ENCODE measurements at regions not wholly inside any gene's neighbourhood (a gene's known extent, or its start where the extent isn't known, plus 50 kb on each side); places are given as distances from the start of the nearest gene placed in this dataset.
"Not testable (repeated sequence)": the region's sequence is repeated elsewhere in the genome, so short reads cannot be mapped to it uniquely, and the experiment has no call there.

- no peak for DNase-seq
Observed at GRCh38 chr7:127530148-127530547, 55.2 kb downstream of the GCC1 start.

- DNase-seq, result no peak
Observed at GRCh38 chr7:127527561-127527960, 57.8 kb downstream of the GCC1 start.

GRCh38 chr7:127525866-127526480, 59.4 kb downstream of the GCC1 start:
- DNase-seq, result no peak

DNA sequence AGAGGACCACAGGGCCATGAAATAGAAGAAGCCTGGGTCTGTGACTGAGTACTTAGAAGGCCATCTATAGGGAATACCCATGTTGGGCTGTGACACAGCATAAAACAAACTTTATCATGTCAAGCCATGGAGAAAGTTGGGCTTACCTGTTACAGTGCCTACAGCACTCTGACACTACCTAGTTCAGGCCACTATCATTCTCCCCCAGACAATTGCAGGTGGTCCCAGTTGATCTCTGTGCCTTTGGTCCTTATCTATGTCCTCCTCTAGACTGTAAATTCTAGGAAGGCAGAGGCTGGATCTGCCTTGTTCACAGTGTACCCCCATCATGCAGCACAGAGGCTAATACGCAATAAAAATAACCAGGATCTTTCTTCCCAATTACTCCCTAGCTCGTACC, 69.1 kb downstream of the GCC1 start:
- no peak for DNase-seq

- DNase-seq, result no peak
Observed at GRCh38 chr7:127514499-127514898, 70.9 kb downstream of the GCC1 start.

DNA sequence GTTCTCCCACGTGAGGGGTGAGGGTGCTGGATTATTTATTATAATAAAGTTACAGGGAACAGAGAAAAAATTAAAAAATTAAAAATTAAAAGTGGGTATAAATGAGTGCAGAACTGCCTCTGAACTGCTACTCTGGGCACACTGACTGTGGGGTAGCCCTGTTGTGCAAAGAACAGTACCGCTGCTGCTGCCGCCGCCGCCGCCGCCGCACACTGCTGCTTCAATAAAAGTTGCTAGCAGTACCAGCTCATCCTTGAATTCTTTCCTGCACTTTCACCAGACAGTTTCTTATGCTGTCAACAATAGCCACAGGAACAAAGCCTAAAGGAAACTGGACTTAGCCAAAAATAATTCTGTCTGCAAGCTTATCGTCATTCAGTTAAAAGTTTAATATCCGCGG, 72.1 kb downstream of the GCC1 start:
- no peak for DNase-seq

- no peak for DNase-seq
Observed at GRCh38 chr7:127512663-127513062, 72.7 kb downstream of the GCC1 start.

- no peak for DNase-seq
Observed at GRCh38 chr7:127504715-127505114, 80.7 kb downstream of the GCC1 start.

GRCh38 chr7:127501817-127502216, 83.6 kb downstream of the GCC1 start:
- DNase-seq, result no peak

GRCh38 chr7:127487381-127487780, 94.9 kb upstream of the ZNF800 start:
- no peak for DNase-seq

DNA sequence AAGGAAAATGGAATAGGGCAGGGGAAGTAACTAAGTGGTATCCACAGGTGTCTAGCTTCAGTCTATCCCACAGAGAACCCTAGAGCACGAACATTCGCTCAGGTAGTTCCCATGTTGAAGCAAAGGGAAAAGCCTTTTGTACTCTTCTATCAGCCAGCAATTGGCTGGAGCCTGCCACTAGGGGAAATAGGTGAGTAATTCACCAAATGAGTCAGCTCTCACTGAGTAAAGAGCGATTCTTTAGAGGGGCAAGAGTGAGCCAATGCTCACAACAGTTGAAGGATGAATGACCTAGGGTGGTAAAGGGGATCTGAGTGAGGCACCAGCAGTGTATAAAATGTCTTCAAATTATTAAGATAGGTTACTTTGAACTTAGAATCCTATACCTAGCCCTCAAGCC, 94.1 kb upstream of the ZNF800 start:
- no peak for DNase-seq

DNA sequence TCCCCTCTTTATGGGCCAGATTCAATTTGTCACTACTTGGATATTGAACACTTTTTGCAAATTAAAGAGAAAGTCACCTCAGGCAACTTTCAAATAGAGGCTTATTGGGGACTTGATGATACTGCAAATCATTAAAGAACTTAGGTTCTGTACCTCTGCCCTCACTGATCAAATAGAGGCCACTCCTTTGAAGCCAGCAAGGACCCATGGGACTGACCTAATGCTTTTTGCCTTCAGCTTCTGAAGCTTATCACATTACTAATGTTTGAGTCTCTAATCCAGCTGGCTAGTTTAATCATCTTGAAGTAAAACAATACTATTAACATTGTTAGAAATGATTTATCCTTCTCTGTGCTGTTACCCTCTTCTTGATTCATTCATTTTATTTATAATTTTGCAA, 93.0 kb upstream of the ZNF800 start:
- DNase-seq, result no peak

DNA sequence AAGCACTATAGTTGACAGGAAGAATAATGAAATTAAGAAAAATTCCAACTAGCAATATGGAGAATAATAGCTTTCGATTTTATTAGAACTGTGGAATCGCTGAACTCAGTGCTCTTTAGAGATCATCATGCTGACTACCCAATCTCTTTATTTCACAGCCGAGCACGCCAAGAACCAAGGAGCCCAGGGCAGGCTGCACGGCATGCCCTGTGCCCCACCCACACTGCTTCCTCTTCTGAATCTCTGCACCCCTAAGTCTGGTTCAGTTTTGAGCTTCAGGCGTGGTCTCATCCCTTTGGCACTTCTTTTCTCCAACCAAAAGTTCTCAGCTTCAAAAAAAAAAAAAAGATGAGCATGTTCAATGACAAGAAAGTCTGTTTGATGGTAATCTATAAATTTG, 92.4 kb upstream of the ZNF800 start:
- DNase-seq, result no peak

GRCh38 chr7:127478461-127478860, 86.0 kb upstream of the ZNF800 start:
- DNase-seq, result no peak

DNA sequence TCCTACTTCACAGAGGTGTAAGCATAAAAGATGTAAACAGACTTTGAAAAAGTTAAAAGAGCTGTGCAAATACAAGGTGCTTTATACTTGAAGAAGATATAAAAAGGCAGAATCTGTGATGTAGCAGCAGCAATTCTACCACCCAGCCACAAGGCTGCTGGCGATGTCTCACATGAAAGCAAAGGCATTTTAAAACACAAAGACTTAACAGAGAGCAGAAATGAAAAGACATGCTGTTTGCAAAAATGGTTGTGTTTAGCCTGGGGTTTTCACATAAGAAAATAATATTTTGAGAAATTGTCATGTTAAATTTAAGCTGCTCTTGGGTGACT, 85.5 kb upstream of the ZNF800 start:
- no peak for DNase-seq

DNA sequence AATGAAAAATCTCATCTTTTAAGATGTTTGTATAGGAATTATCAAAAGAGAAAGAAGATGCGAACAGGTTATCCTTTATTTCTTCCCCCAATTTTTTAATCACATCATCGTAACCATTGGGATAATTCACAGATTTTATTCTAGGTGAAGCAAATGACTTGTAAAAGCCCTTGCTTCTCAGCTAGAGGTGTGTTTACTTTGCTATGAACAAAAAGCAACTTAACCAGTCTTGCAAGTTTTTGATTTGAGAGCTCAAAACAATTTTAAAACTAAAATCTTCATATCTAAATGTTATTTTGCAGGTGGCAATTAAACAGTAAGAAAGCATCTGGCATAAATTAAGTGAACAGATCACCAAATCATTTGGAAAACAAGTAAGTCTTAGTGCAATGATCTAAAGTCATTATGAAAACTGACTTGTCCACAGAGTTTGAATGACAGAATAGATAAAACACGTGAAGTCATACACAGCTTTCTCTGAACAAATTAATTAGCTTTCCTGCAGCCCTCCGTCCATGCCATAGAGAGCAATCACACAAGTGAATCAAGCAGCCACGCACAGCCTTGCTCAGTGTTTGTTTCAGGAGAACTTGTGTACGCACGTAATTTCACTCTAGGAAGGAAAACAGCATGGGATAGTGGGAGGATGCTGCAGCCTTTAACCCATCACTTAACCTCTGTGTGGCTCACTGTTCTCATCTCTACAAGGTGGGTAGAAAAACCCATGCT, 85.0 kb upstream of the ZNF800 start:
- peak; percentile 0 for DNase-seq

DNA sequence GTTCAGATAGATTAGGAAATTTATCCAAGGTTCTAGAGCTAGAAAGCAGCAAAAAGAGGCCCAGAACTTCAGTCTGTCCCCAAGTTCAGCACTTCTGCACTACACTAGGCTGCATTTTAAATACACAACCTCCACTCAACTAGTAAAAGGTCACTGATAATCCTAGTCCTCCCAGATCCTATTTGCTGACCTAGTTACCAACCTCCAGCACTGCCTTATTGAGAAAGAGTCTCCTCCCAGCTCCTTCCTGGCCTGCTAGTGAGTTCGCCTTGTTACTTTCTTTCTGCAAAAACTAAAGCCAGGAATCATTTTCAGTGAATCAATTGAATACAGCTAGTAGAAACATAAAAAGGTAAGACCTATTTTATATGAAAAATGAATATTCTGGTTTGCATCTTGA, 84.1 kb upstream of the ZNF800 start:
- no peak for DNase-seq

GRCh38 chr7:127474457-127474856, 81.9 kb upstream of the ZNF800 start:
- no peak for DNase-seq

GRCh38 chr7:127473409-127473808, 80.9 kb upstream of the ZNF800 start:
- DNase-seq, result no peak

GRCh38 chr7:127460077-127460476, 67.6 kb upstream of the ZNF800 start:
- DNase-seq, result no peak

DNA sequence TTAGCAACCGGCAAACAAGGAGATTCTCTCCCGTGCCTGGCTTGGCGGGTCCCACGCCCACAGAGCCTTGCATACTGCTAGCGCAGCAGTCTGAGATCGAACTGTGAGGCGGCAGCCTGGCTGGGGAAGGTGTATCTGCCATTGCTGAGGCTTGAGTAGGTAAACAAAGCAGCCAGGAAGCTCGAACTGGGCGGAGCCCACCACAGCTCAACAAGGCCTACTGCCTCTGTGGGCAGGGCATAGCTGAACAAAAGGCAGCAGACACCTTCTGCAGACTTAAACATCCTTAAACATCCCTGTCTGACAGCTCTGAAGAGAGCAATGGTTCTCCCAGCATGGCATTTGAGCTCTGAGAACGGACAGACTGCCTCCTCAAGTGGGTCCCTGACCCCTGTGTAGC, 58.8 kb upstream of the ZNF800 start:
- DNase-seq, result not testable (repeated sequence)

- DNase-seq, result no peak
Observed at GRCh38 chr7:127448566-127448965, 56.1 kb upstream of the ZNF800 start.

GRCh38 chr7:127447326-127447945, 54.9 kb upstream of the ZNF800 start:
- DNase-seq, result no peak

DNA sequence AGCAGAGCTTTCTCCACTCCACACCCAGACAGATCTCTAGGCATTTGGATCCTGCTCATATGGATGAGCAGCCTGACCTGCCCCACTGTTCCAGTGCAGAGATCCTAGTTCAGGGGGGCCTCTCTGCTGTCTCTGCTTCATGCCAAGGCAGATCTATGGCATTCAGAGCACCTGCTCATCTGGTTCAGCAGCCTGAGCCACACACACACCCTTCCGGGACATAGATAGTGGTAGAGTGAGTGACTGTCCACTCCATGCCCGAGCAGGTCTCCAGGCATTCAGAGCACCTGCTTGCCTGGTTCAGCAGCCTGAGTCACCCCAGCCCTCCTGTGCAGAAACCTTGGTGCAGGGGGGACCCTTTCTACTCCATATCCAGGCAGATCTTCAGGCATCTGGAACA, 54.3 kb upstream of the ZNF800 start:
- no peak for DNase-seq

Measured in right kidney (tissue), 1 donor.